Small intestine (tissue), 7 donors: ENCODE measurements at regions not wholly inside any gene's neighbourhood (a gene's known extent, or its start where the extent isn't known, plus 50 kb on each side); places are given as distances from the start of the nearest gene placed in this dataset.

Experiments
- DNase-seq, 2 donors: peaks; one replicate each; pipeline versions ENCODE4 v3.0.0 to v3.0.0-alpha.2; 2013
- FAIRE-seq: peaks from 2 replicates; lab custom pipeline; 2012; peaks lifted over from hg19 to GRCh38; lab: Jason Lieb, UNC
- H3K27ac ChIP-seq, 3 donors: one replicate each; pipeline ENCODE4 v1.5.1; 2013; ENCODE audit warnings: low read length in 2 of 3, mild to moderate bottlenecking in 2 of 3, control low read depth in 1 of 3, inconsistent platforms in 1 of 3, low read depth in 1 of 3, moderate library complexity in 1 of 3
- H3K27me3 ChIP-seq, 3 donors: one replicate each; pipeline ENCODE4 v1.6.1; 2013; ENCODE audit warnings: low read length in 3 of 3, inconsistent platforms in 1 of 3; ENCODE audit not compliant: control insufficient read depth in 3 of 3, insufficient read depth in 3 of 3
- H3K36me3 ChIP-seq, 3 donors: one replicate each; pipeline ENCODE4 v1.6.1; 2013; ENCODE audit warnings: low read length in 3 of 3, inconsistent platforms in 1 of 3, low read depth in 1 of 3, mild to moderate bottlenecking in 1 of 3, moderate library complexity in 1 of 3; ENCODE audit not compliant: control insufficient read depth in 3 of 3, insufficient read depth in 2 of 3
- H3K4me1 ChIP-seq, 3 donors: one replicate each; pipeline ENCODE4 v1.6.1; 2013; ENCODE audit warnings: low read length in 2 of 3, inconsistent platforms in 1 of 3, low read depth in 1 of 3, mild to moderate bottlenecking in 1 of 3, moderate library complexity in 1 of 3; ENCODE audit not compliant: control insufficient read depth in 3 of 3, insufficient read depth in 2 of 3
- H3K4me3 ChIP-seq, 3 donors: one replicate each; pipeline ENCODE4 v1.5.1; 2013; ENCODE audit warnings: low read length in 3 of 3, control low read depth in 1 of 3, inconsistent platforms in 1 of 3, low read depth in 1 of 3, mild to moderate bottlenecking in 1 of 3, moderate library complexity in 1 of 3
- H3K9me3 ChIP-seq, 2 donors: one replicate each; pipeline ENCODE4 v1.6.1; 2013; ENCODE audit warnings: low read depth in 1 of 2, low read length in 1 of 2; ENCODE audit not compliant: control insufficient read depth in 2 of 2, insufficient read depth in 1 of 2
- WGBS, 3 donors: extraction: QIAGEN DNeasy Blood & Tissue Kit; methylation state at CpG; one replicate each; pipeline ENCODE4 v1.1.7; 2013; 5-methylcytosine and 5-hydroxymethylcytosine counted together
- donor health status: healthy with polysubstance abuse.
- donor health status: control.
- donor health status: control.
- donor health status: Bipolar disorder and iron deficiency.
- donor health status: healthy.

GRCh38 chr2:64789466-64790320 is 136.0 kb upstream of the SERTAD2 start:
- H3K27me3 ChIP-seq = no peaks in the 10 kb centered on the region
- no peaks in the 10 kb centered on the region for H3K36me3 ChIP-seq
- DNase-seq (no peak), FAIRE-seq (no peak)
- no peaks in the 10 kb centered on the region for H3K9me3 ChIP-seq
- H3K27ac ChIP-seq = no peak overlapping the region
- H3K4me3 ChIP-seq = no peak overlapping the region
- 85 to 90% (median 89%) methylated on average over 9 of the region's 9 CpGs for WGBS, 3 donors
- H3K4me1 ChIP-seq = no peaks in the 10 kb centered on the region

GRCh38 chr2:64792300-64792699 is 138.6 kb upstream of the SERTAD2 start:
- peaks cover 0 to 12% (median 2%) of the 10 kb centered on the region in 3 donors for H3K27me3 ChIP-seq
- no peaks in the 10 kb centered on the region for H3K4me1 ChIP-seq
- H3K36me3 ChIP-seq = no peaks in the 10 kb centered on the region
- H3K9me3 ChIP-seq = no peaks in the 10 kb centered on the region
- no peak overlapping the region for H3K4me3 ChIP-seq
- H3K27ac ChIP-seq = no peak overlapping the region
- whole genome bisulfite sequencing, 3 donors = 91 to 95% (median 91%) methylated on average over 1 of the region's 1 CpG
- DNase-seq = no peak
- FAIRE-seq = no peak

GRCh38 chr2:64792995-64793639 is 139.4 kb upstream of the SERTAD2 start:
- FAIRE-seq (no peak), DNase-seq (no peak)
- WGBS, 3 donors = 63 to 73% (median 65%) methylated on average over 5 of the region's 5 CpGs
- no peaks in the 10 kb centered on the region for H3K4me1 ChIP-seq
- no peak overlapping the region for H3K27ac ChIP-seq
- H3K36me3 ChIP-seq = no peaks in the 10 kb centered on the region
- H3K4me3 ChIP-seq = no peak overlapping the region
- H3K27me3 ChIP-seq = peaks cover 0 to 12% (median 2%) of the 10 kb centered on the region in 3 donors
- H3K9me3 ChIP-seq = no peaks in the 10 kb centered on the region

- no peak for FAIRE-seq
- WGBS, 3 donors = 85 to 100% (median 93%) methylated on average over 1 of the region's 1 CpG
These were observed 140.0 kb upstream of the SERTAD2 start for GRCh38 chr2:64793701-64794100.

GRCh38 chr2:64794426-64794995 is 140.8 kb upstream of the SERTAD2 start:
- no peak for FAIRE-seq
- WGBS, 3 donors = 81 to 87% (median 83%) methylated on average over 6 of the region's 6 CpGs

More at GRCh38 chr2:64793701-64794100, 140.0 kb upstream of the SERTAD2 start:
- Histone ChIP-seq H3K9me3 (no peaks in the 10 kb centered on the region), H3K27me3 (peaks cover 0 to 12% (median 2%) of the 10 kb centered on the region in 3 donors), H3K36me3 (no peaks in the 10 kb centered on the region), H3K27ac (no peak overlapping the region), H3K4me3 (no peak overlapping the region), H3K4me1 (no peaks in the 10 kb centered on the region)
- DNase-seq = no peak

GRCh38 chr2:64795024-64795592 is 141.4 kb upstream of the SERTAD2 start:
- FAIRE-seq (no peak), DNase-seq (no peak)
- Histone ChIP-seq H3K9me3 (no peaks in the 10 kb centered on the region), H3K4me1 (no peaks in the 10 kb centered on the region), H3K27ac (no peak overlapping the region), H3K27me3 (peaks cover 0 to 13% (median 2%) of the 10 kb centered on the region in 3 donors), H3K4me3 (no peak overlapping the region), H3K36me3 (no peaks in the 10 kb centered on the region)
- 67 to 79% (median 75%) methylated on average over 6 of the region's 6 CpGs for WGBS, 3 donors

More at GRCh38 chr2:64794426-64794995, 140.8 kb upstream of the SERTAD2 start:
- H3K27me3 ChIP-seq = peaks cover 0 to 13% (median 2%) of the 10 kb centered on the region in 3 donors
- no peak overlapping the region for H3K27ac ChIP-seq
- H3K9me3 ChIP-seq = no peaks in the 10 kb centered on the region
- no peak for DNase-seq
- no peaks in the 10 kb centered on the region for H3K4me1 ChIP-seq
- no peak overlapping the region for H3K4me3 ChIP-seq
- H3K36me3 ChIP-seq = no peaks in the 10 kb centered on the region

- H3K27me3 ChIP-seq = peaks cover 0 to 13% (median 2%) of the 10 kb centered on the region in 3 donors
- 67 to 85% (median 77%) methylated on average over 6 of the region's 6 CpGs for WGBS, 3 donors
- H3K36me3 ChIP-seq = no peaks in the 10 kb centered on the region
- H3K4me1 ChIP-seq = no peaks in the 10 kb centered on the region
- FAIRE-seq (no peak), DNase-seq (no peak)
- H3K9me3 ChIP-seq = no peaks in the 10 kb centered on the region
- no peak overlapping the region for H3K4me3 ChIP-seq
- no peak overlapping the region for H3K27ac ChIP-seq
These were observed 143.2 kb upstream of the SERTAD2 start for GRCh38 chr2:64796926-64797325.

- peaks cover 0 to 13% (median 2%) of the 10 kb centered on the region in 3 donors for H3K27me3 ChIP-seq
- no peak overlapping the region for H3K27ac ChIP-seq
- no peak overlapping the region for H3K4me3 ChIP-seq
- H3K9me3 ChIP-seq = no peaks in the 10 kb centered on the region
- no peaks in the 10 kb centered on the region for H3K4me1 ChIP-seq
- H3K36me3 ChIP-seq = no peaks in the 10 kb centered on the region
- 60 to 72% (median 69%) methylated on average over 4 of the region's 4 CpGs for WGBS, 3 donors
- no peak for FAIRE-seq
- no peak for DNase-seq
These were observed 144.3 kb upstream of the SERTAD2 start for GRCh38 chr2:64797881-64798575.
